Activated T-cell treated with anti-CD3 and anti-CD28 coated beads for 24 hours (primary cell): ENCODE measurements at regions not wholly inside any gene's neighbourhood (a gene's known extent, or its start where the extent isn't known, plus 50 kb on each side); places are given as distances from the start of the nearest gene placed in this dataset.

Experiments
- DNase-seq: peaks from one replicate; pipeline ENCODE4 v3.0.0-alpha.2; 2020; ENCODE audit warnings: low read depth

DNA sequence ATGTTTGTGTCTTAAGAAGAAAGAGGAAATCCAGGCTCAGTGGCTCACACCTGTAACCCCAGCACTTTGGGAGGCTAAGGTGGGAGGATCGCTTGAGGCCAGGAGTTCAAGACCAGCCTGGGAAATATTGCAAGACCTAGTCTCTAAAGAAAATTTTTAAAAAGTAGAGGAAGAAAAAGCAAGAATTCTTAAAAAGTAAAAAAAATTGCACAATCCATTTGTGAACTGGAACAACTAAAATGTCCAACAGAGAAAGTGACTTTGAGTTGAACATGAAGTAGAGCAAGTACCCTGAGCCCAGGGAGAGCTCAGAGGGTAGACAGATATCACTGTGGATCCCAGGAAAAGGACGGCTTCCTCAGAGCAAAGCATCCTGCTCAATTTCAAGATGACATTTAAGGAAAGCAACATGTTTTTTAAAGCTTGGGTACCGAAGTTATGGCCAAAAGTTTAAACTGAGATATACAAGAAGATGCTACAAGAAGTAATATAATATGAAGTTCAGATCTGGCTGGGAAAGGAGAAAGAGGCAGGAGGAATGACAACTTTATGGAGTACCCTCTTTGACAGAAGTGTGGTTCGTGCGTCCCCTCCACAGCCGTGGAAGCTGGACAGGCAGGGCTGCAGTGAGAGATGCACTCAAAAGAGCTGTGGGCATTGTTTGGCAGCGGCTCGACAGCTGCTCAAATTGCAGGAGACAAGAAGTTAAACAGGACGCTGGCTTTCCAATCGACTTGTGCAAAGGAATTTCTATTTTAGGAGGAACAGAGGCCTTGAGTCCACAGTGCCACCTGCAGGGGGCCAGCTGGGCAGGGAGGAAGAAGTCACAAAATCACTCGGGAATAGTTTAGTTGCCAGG, 201.3 kb downstream of the JCAD start:
- no peak for DNase-seq

GRCh38 chr10:29856295-29856694, 203.1 kb downstream of the JCAD start:
- DNase-seq = no peak

DNA sequence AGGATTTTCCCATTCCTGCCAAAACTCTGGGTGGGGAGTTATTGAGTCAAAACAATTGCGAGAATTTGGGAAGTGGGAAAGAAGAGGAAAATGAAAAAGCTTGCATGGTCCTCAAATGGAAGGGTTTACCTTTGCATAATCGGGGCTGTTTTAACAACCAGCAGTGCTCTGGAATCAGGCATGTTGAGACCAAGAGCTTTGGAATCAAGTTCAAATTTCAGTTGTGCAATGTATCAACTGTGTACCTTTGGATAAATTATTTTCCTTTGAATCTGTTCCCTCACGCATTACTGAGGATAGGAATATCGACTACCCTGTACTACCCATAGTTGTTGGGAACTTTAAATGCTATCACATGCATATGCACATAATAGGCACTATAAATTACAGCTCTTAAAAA, 205.5 kb downstream of the JCAD start:
- no peak for DNase-seq

- DNase-seq = no peak
These were observed 208.1 kb downstream of the JCAD start for GRCh38 chr10:29851241-29851640.

- no peak for DNase-seq
These were observed 209.0 kb downstream of the JCAD start for GRCh38 chr10:29850371-29850770.

DNA sequence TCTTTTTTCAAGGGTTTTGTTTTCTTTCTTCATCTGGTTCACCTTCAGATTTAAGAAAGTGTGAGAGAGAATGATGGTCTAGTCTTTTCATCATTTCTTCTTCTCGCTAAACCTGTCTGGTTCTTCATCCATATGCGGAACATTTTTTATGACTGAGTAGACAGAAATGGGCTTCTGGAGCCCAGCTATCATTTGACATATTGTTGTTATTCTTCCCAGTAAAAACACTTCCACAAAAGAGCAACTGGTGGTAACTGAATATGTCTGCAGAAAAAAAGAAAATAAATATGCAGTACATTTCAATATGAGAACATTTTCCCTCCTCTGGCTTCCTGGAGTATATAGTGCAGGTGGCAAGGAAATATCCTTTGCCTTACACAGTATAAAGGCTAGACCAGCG, 209.5 kb downstream of the JCAD start:
- no peak for DNase-seq

DNA sequence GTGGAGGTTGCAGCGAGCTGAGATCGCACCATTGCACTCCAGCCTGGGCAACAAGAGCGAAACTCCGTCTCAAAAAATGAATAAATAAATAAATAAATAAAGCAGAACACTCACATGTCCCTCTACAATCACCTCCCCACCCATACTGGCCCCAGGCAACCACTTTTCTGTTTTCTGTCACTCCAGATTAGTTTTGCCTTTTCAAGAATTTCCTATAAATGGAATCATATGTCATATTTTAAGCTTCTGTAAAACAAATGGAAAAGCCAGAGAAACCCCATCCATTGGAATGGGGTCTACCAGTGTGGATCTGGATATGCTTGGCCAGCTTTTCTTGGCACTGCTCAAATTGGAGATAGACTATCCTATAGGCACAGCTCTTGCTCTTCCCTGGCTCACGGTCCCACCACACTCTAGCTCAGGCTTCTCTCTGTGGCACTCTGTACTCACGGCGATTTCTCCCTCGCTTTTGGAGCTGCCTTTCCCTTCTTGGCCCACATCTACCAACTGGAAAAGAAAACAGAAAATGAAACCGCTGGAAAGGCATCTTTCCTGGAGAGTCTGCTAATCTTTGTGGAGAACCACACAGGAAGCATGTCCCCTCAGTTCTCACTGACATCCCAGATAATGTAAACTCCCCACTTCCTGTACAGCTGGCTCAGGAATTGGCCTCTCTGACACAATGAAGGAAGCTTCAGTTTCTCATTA, 210.1 kb downstream of the JCAD start:
- no peak for DNase-seq

GRCh38 chr10:29846881-29847280, 212.1 kb upstream of the SVIL start:
- DNase-seq = no peak

GRCh38 chr10:29845166-29845565, 210.4 kb upstream of the SVIL start:
- no peak for DNase-seq

GRCh38 chr10:29843143-29843542, 208.4 kb upstream of the SVIL start:
- no peak for DNase-seq

DNA sequence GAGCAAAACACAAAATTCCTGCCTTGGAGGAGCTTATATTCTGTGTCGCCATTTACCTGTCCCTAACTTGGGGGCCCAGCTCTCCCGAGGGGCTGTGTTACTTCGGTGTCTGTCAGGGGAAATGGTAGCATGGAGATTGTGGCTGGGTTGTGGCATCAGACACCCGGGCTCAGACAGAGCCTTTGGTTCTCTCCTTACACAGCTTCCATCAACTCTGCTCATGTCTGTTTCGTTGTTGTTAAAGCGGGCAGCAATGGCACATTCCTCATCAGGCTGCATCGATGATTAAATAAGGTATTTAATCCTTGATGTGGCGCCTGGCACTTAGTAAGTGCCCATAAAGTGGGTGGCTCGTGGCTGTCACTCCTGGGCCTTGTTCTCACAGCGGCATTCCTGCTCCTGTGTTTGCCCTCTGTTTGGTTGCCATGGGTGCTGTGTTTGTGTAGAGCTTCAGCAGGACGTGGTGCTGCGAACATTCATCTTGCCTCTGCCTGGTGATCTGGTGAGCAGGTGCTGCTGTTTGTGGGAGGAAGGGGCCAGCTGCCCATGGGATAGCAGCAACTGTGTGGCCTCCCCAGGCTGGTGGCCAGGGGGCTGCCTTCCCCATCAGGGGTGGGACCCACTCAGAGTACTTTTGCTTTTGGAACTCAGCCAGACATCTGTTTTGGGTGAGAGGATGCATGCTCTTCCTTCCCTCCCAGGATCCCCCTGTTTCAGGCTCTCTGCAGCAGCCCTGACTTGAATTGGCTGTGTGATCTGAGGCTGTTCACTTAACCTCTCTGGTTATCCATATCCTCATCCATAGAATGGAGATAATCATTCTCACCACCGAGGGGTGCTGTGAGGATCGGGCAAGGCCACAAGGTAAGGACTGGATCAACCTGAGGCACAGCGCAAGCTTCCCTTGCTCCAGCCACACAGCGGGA, 207.2 kb upstream of the SVIL start:
- DNase-seq = no peak

- no peak for DNase-seq
These were observed 205.9 kb upstream of the SVIL start for GRCh38 chr10:29840516-29841276.

GRCh38 chr10:29839826-29840515, 205.2 kb upstream of the SVIL start:
- no peak for DNase-seq

GRCh38 chr10:29838539-29838938, 203.8 kb upstream of the SVIL start:
- no peak for DNase-seq

DNA sequence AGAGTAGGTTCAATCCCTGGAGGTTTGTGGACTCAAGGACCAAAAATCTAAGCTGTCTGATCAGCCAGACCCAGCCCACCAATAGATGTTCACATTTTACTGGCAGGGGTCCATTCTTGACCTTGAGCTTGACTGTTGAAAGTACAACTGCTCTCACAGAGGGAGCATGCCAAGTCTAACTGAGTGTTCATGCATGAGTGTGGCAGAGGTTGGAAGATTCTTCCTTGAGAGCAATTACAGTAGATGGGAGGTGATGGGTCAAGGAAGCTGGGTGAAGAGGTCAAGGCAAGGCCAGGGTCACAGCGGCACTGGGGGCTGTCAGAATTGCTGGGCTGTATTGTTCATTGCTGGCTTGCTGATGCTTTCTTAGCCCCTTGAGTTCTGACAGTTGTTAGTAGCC, 202.8 kb upstream of the SVIL start:
- no peak for DNase-seq

DNA sequence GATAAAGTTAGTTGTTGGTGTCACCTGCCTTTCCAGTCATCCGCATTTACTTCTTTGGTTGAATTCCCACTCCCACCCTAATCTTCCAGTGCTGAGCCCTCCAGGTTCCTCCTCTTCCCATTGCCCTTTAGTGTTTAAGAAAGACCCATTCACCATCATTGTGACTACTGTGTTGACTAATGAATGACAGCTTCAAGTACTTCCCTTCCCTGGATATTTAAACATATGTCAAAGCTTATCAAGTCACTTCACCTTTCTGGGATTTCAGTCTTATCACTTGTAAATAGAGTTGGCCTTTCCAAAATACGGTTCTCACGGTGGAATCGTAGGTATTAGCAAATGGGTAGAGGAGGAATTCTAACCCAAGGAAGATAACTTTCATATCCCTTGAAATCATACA, 201.6 kb upstream of the SVIL start:
- DNase-seq = no peak

GRCh38 chr10:29835055-29835454, 200.3 kb upstream of the SVIL start:
- no peak for DNase-seq

DNA sequence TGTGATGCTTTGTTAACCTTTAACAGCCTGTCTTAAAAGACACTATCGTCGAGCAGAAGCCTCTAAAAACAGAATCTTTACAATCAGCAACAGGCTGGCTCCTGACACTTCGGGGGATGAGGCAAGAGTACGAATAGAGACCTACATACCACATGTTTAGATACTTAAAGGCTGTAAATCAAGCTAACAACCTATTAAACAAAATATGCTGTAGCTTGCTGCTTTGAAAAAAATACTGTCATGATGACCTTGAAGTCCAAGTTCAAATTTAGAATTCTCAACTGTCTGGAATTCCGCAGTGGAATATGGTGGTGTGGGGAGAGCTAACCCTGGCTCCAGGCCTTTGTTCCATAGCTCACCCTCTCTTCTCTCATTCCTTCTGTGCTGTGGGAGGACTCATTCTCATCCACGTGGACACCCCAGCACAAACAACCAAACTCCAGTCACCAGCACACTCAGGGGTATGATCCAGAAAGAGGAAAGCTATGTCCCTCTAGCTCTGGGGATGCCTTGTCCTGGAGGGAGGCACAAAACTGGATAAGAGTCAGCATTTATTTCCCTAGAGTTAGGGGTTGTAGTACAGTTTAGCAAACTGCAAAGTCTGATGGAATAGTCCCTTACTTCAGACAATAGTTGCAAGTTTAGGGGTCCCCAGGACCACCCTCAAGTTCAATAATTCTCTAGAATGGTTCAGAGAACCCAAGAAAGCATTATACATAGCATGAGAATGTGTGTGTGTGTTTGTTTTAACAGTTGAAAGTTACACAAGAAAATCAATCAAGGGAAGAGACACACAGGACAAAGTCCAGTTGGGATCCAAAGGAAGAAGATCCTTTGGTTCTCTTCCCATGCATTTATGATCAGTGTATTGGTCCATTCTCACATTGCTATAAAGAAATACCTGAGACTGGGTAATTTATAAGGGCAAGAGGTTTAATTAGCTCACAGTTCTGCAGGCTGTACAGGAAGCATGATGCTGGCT, 196.1 kb upstream of the SVIL start:
- DNase-seq = no peak

GRCh38 chr10:29829776-29830175, 195.0 kb upstream of the SVIL start:
- DNase-seq = no peak

DNA sequence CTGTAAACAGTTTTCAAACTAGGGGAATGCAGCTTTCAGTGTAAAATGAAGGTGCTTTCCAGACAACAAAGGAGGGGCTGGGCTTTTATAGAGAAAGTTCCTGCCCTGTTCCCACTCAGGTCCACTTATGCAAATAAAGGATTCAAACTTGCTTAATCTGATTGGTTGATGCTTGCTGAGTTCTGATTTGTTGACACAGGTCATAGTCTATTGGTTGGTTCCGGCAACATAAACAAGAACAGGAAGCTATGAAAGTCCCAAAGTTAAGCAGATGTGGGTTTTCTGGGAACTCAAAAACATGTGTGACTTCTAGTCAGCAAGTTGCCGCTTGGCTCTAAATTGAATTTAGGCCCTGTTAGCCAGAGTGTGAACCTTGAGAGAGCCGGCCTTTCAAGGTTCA, 194.2 kb upstream of the SVIL start:
- no peak for DNase-seq
